Amniotic epithelial cell (primary cell): ENCODE measurements at regions not wholly inside any gene's neighbourhood (a gene's known extent, or its start where the extent isn't known, plus 50 kb on each side); places are given as distances from the start of the nearest gene placed in this dataset.
"Not testable (repeated sequence)": the region's sequence is repeated elsewhere in the genome, so short reads cannot be mapped to it uniquely, and the experiment has no call there.

Source experiments
- DNase-seq: peaks from one replicate; pipeline ENCODE4 v3.0.0-alpha.2; 2010; ENCODE audit warnings: low read depth

GRCh38 chr7:80292634-80293033, 158.0 kb downstream of the GNAI1 start:
- DNase-seq = not testable (repeated sequence)

GRCh38 chr7:80288175-80289122, 153.8 kb downstream of the GNAI1 start:
- peak; percentile 87 for DNase-seq

- no peak for DNase-seq
These were observed 153.0 kb downstream of the GNAI1 start for GRCh38 chr7:80287400-80288174.

- DNase-seq = no peak
These were observed 152.0 kb downstream of the GNAI1 start for GRCh38 chr7:80286611-80287010.

GRCh38 chr7:80284855-80285254, 150.2 kb downstream of the GNAI1 start:
- peak; percentile 99 for DNase-seq

- peak; percentile 97 for DNase-seq
These were observed 145.1 kb downstream of the GNAI1 start for GRCh38 chr7:80279760-80280159.

- DNase-seq = peak; percentile 33
These were observed 144.1 kb downstream of the GNAI1 start for GRCh38 chr7:80278737-80279136.

- DNase-seq = peak; percentile 71
These were observed 143.1 kb downstream of the GNAI1 start for GRCh38 chr7:80277434-80278427.
